HPDE6-E6E7 (cell line): ENCODE measurements at regions not wholly inside any gene's neighbourhood (a gene's known extent, or its start where the extent isn't known, plus 50 kb on each side); places are given as distances from the start of the nearest gene placed in this dataset.

Experiments
- DNase-seq: peaks from one replicate; pipeline ENCODE4 v3.0.0; 2011; ENCODE audit warnings: missing footprints; ENCODE audit errors: extremely low spot score

- DNase-seq: no peak
Observed at GRCh38 chr3:180092889-180093288, 56.2 kb upstream of the PEX5L start.

GRCh38 chr3:180093535-180093934 lies 56.8 kb upstream of the PEX5L start:
- DNase-seq: no peak

GRCh38 chr3:180097626-180098025 lies 60.9 kb upstream of the PEX5L start:
- no peak for DNase-seq

- DNase-seq: no peak
Observed at GRCh38 chr3:180102134-180102533, 65.4 kb upstream of the PEX5L start.

- no peak for DNase-seq
Observed at GRCh38 chr3:180102604-180103003, 65.9 kb upstream of the PEX5L start.

GRCh38 chr3:180116203-180116602 lies 79.5 kb upstream of the PEX5L start:
- DNase-seq: no peak

GRCh38 chr3:180116658-180117057 lies 79.9 kb upstream of the PEX5L start:
- no peak for DNase-seq

- no peak for DNase-seq
Observed at GRCh38 chr3:180117381-180118163, 80.8 kb upstream of the PEX5L start.

- no peak for DNase-seq
Observed at GRCh38 chr3:180119567-180119966, 82.8 kb upstream of the PEX5L start.

GRCh38 chr3:180123928-180124327 lies 87.2 kb upstream of the PEX5L start:
- no peak for DNase-seq

GRCh38 chr3:180131169-180131568 lies 94.4 kb upstream of the PEX5L start:
- DNase-seq: no peak

- no peak for DNase-seq
Observed at GRCh38 chr3:180135101-180135500, 98.4 kb upstream of the PEX5L start.

- no peak for DNase-seq
Observed at GRCh38 chr3:180138871-180139270, 102.1 kb upstream of the PEX5L start.

- no peak for DNase-seq
Observed at GRCh38 chr3:180142041-180142440, 105.3 kb upstream of the PEX5L start.

- no peak for DNase-seq
Observed at GRCh38 chr3:180142472-180142871, 105.7 kb upstream of the PEX5L start.

- no peak for DNase-seq
Observed at GRCh38 chr3:180161770-180162169, 125.0 kb upstream of the PEX5L start.

- DNase-seq: no peak
Observed at GRCh38 chr3:180175572-180175971, 138.8 kb upstream of the PEX5L start.

GRCh38 chr3:180176059-180176458 lies 139.3 kb upstream of the PEX5L start:
- DNase-seq: no peak

GRCh38 chr3:180177255-180177654 lies 140.5 kb upstream of the PEX5L start:
- DNase-seq: no peak

- DNase-seq: no peak
Observed at GRCh38 chr3:180179562-180179961, 142.8 kb upstream of the PEX5L start.

- DNase-seq: no peak
Observed at GRCh38 chr3:180180795-180181194, 144.1 kb upstream of the PEX5L start.

- DNase-seq: no peak
Observed at GRCh38 chr3:180181387-180181786, 144.7 kb upstream of the PEX5L start.

GRCh38 chr3:180183346-180183745 lies 146.6 kb upstream of the PEX5L start:
- no peak for DNase-seq

- DNase-seq: no peak
Observed at GRCh38 chr3:180184816-180185215, 148.1 kb upstream of the PEX5L start.
